ENCODE measurements at regions not wholly inside any gene's neighbourhood (a gene's known extent, or its start where the extent isn't known, plus 50 kb on each side); places are given as distances from the start of the nearest gene placed in this dataset.
A peak's percentile ranks its signal among the peaks of the same experiment; 100 is the strongest.

- H3K9me3 ChIP-seq = no peaks in the 10 kb centered on the region
- H3K4me3 ChIP-seq = no peak overlapping the region
- peak overlapping the region; percentile 85 to 90 for H3K27ac ChIP-seq
- peaks cover 14 to 72% (median 59%) of the 10 kb centered on the region in 3 donors for H3K36me3 ChIP-seq
- TF ChIP-seq, protein P1, sequence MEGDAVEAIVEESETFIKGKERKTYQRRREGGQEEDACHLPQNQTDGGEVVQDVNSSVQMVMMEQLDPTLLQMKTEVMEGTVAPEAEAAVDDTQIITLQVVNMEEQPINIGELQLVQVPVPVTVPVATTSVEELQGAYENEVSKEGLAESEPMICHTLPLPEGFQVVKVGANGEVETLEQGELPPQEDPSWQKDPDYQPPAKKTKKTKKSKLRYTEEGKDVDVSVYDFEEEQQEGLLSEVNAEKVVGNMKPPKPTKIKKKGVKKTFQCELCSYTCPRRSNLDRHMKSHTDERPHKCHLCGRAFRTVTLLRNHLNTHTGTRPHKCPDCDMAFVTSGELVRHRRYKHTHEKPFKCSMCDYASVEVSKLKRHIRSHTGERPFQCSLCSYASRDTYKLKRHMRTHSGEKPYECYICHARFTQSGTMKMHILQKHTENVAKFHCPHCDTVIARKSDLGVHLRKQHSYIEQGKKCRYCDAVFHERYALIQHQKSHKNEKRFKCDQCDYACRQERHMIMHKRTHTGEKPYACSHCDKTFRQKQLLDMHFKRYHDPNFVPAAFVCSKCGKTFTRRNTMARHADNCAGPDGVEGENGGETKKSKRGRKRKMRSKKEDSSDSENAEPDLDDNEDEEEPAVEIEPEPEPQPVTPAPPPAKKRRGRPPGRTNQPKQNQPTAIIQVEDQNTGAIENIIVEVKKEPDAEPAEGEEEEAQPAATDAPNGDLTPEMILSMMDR (IDR thresholded peaks at IDR 0.05) = no peak
- intact Hi-C loops (cut with DNase I; ENCODE audit: low total_unique reads) = no loop called here
- no peak for DNase-seq
- no peaks in the 10 kb centered on the region for H3K27me3 ChIP-seq
- H3K4me1 ChIP-seq = peaks cover 18 to 65% (median 35%) of the 10 kb centered on the region in 4 donors
Observed at GRCh38 chr12:124370851-124371250, 76.0 kb downstream of the RFLNA start.

GRCh38 chr12:124370384-124370783 lies 75.5 kb downstream of the RFLNA start:
- TF ChIP-seq, protein P1 (IDR thresholded peaks at IDR 0.05) = no peak
- peak overlapping the region; percentile 85 to 90 for H3K27ac ChIP-seq
- DNase-seq = no peak
- H3K9me3 ChIP-seq = no peaks in the 10 kb centered on the region
- H3K36me3 ChIP-seq = peaks cover 13 to 72% (median 56%) of the 10 kb centered on the region in 3 donors
- H3K27me3 ChIP-seq = no peaks in the 10 kb centered on the region
- intact Hi-C loops (cut with DNase I; ENCODE audit: low total_unique reads) = no loop called here
- no peak overlapping the region for H3K4me3 ChIP-seq
- peaks cover 18 to 69% (median 37%) of the 10 kb centered on the region in 4 donors for H3K4me1 ChIP-seq

- no peak for DNase-seq
- Histone ChIP-seq H3K9me3 (no peaks in the 10 kb centered on the region), H3K4me1 (peaks cover 18 to 74% (median 42%) of the 10 kb centered on the region in 4 donors), H3K27me3 (no peaks in the 10 kb centered on the region), H3K4me3 (no peak overlapping the region), H3K27ac (peak overlapping the region; percentile 85 to 90), H3K36me3 (peaks cover 13 to 72% (median 52%) of the 10 kb centered on the region in 3 donors)
- TF ChIP-seq, protein P1 (IDR thresholded peaks at IDR 0.05) = no peak
- intact Hi-C loops (cut with DNase I; ENCODE audit: low total_unique reads) = loop anchor here (10.0 kb wide), 1 partner anchor 145 kb away; no protein-coding TSS in a partner anchor
Observed at GRCh38 chr12:124369827-124370378, 75.0 kb downstream of the RFLNA start.

GRCh38 chr12:124369055-124369826 lies 74.3 kb downstream of the RFLNA start:
- H3K27me3 ChIP-seq = no peaks in the 10 kb centered on the region
- intact Hi-C loops (cut with DNase I; ENCODE audit: low total_unique reads) = loop anchor here (10.0 kb wide), 1 partner anchor 146 kb away; no protein-coding TSS in a partner anchor
- peak overlapping the region; percentile 85 to 90 for H3K27ac ChIP-seq
- H3K4me3 ChIP-seq = peak overlapping the region in 1 of 2 donors; percentile 31
- peaks cover 13 to 72% (median 45%) of the 10 kb centered on the region in 3 donors for H3K36me3 ChIP-seq
- TF ChIP-seq, protein P1 (IDR thresholded peaks at IDR 0.05) = peak; percentile 63 to 71
- no peaks in the 10 kb centered on the region for H3K9me3 ChIP-seq
- peaks cover 18 to 78% (median 44%) of the 10 kb centered on the region in 4 donors for H3K4me1 ChIP-seq
- DNase-seq = peak; percentile 89 to 99

GRCh38 chr12:124368421-124369032 lies 73.6 kb downstream of the RFLNA start:
- H3K27ac ChIP-seq = peak overlapping the region; percentile 85 to 90
- H3K4me3 ChIP-seq = no peak overlapping the region
- no peaks in the 10 kb centered on the region for H3K27me3 ChIP-seq
- TF ChIP-seq, protein P1 (IDR thresholded peaks at IDR 0.05) = no peak
- H3K36me3 ChIP-seq = peaks cover 13 to 72% (median 39%) of the 10 kb centered on the region in 3 donors
- H3K9me3 ChIP-seq = no peaks in the 10 kb centered on the region
- H3K4me1 ChIP-seq = peaks cover 18 to 82% (median 44%) of the 10 kb centered on the region in 4 donors
- DNase-seq = no peak
- intact Hi-C loops (cut with DNase I; ENCODE audit: low total_unique reads) = loop anchor here (10.0 kb wide), 1 partner anchor 146 kb away; no protein-coding TSS in a partner anchor

All from tibial artery (tissue), 4 donors.